SK-N-SH (cell line): ENCODE measurements at regions not wholly inside any gene's neighbourhood (a gene's known extent, or its start where the extent isn't known, plus 50 kb on each side); places are given as distances from the start of the nearest gene placed in this dataset.

Experiments
- MXI1 ChIP-seq: IDR thresholded peaks from 2 replicates; pipeline ENCODE4 v1.6.1; 2012; ENCODE audit warnings: mild to moderate bottlenecking, low read depth, low read length, improper control_type of control experiment
- NRF1 ChIP-seq: IDR thresholded peaks from 2 replicates; pipeline ENCODE4 v1.6.1; 2012; ENCODE audit warnings: low read depth, mild to moderate bottlenecking, low read length
- POLR2AphosphoS5 ChIP-seq: IDR thresholded peaks from 2 replicates; pipeline ENCODE4 v1.6.1; 2012; ENCODE audit warnings: low read depth, low read length
- RAD21 ChIP-seq: IDR thresholded peaks from 2 replicates; pipeline ENCODE4 v1.6.1; 2012; ENCODE audit warnings: mild to moderate bottlenecking, low read length
- SMC3 ChIP-seq: IDR thresholded peaks from 2 replicates; pipeline ENCODE4 v1.6.1; 2012; ENCODE audit warnings: low read depth, low read length, improper control_type of control experiment
- YY1 ChIP-seq: IDR thresholded peaks from 2 replicates; pipeline ENCODE4 v1.4.0; 2012; ENCODE audit warnings: low read depth, mild to moderate bottlenecking
- TF ChIP-seq, protein P1 (sequence below): fragments of 200-600 bp; sonication (generic); IDR thresholded peaks from 2 replicates; pipeline ENCODE4 v1.6.1; 2017; ENCODE audit warnings: antibody characterized with exemption, mild to moderate bottlenecking, moderate library complexity
- TF ChIP-seq, protein P2 (sequence below): IDR thresholded peaks from 2 replicates; pipeline ENCODE4 v1.4.0; 2012; ENCODE audit warnings: low read depth
- TF ChIP-seq, protein P3 (sequence below): IDR thresholded peaks from 2 replicates; pipeline ENCODE4 v1.4.0; 2012; ENCODE audit warnings: low read depth, borderline replicate concordance

DNA sequence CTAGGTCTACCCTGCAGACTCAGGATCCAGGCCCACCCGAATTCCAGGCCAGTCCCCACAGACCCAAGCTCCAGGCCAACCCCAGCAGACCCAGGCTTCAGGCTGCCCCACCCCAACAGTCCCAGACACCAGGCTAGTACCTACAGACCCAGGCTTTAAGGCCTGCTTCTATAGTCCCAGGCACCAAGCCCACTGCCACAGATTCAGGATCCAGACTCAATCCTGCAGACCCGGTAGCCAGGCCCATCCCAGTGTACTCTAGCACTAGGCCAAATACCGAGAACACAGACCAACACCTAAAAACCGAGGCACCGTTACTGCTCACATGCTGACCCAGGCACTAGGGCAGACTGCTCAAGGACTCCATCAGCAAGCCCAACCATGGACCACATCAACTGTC lies 862.3 kb downstream of the UQCRFS1 start:
- no peak for TF ChIP-seq MXI1
- TF ChIP-seq, protein P1, sequence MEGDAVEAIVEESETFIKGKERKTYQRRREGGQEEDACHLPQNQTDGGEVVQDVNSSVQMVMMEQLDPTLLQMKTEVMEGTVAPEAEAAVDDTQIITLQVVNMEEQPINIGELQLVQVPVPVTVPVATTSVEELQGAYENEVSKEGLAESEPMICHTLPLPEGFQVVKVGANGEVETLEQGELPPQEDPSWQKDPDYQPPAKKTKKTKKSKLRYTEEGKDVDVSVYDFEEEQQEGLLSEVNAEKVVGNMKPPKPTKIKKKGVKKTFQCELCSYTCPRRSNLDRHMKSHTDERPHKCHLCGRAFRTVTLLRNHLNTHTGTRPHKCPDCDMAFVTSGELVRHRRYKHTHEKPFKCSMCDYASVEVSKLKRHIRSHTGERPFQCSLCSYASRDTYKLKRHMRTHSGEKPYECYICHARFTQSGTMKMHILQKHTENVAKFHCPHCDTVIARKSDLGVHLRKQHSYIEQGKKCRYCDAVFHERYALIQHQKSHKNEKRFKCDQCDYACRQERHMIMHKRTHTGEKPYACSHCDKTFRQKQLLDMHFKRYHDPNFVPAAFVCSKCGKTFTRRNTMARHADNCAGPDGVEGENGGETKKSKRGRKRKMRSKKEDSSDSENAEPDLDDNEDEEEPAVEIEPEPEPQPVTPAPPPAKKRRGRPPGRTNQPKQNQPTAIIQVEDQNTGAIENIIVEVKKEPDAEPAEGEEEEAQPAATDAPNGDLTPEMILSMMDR: no peak
- no peak for TF ChIP-seq RAD21
- TF ChIP-seq YY1: no peak
- TF ChIP-seq NRF1: no peak
- no peak for TF ChIP-seq POLR2AphosphoS5
- TF ChIP-seq SMC3: no peak
- TF ChIP-seq, protein P2, sequence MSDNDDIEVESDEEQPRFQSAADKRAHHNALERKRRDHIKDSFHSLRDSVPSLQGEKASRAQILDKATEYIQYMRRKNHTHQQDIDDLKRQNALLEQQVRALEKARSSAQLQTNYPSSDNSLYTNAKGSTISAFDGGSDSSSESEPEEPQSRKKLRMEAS: no peak
- TF ChIP-seq, protein P3, sequence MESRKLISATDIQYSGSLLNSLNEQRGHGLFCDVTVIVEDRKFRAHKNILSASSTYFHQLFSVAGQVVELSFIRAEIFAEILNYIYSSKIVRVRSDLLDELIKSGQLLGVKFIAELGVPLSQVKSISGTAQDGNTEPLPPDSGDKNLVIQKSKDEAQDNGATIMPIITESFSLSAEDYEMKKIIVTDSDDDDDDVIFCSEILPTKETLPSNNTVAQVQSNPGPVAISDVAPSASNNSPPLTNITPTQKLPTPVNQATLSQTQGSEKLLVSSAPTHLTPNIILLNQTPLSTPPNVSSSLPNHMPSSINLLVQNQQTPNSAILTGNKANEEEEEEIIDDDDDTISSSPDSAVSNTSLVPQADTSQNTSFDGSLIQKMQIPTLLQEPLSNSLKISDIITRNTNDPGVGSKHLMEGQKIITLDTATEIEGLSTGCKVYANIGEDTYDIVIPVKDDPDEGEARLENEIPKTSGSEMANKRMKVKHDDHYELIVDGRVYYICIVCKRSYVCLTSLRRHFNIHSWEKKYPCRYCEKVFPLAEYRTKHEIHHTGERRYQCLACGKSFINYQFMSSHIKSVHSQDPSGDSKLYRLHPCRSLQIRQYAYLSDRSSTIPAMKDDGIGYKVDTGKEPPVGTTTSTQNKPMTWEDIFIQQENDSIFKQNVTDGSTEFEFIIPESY: no peak
